ENCODE measurements at regions not wholly inside any gene's neighbourhood (a gene's known extent, or its start where the extent isn't known, plus 50 kb on each side); places are given as distances from the start of the nearest gene placed in this dataset.
"Not testable (repeated sequence)": the region's sequence is repeated elsewhere in the genome, so short reads cannot be mapped to it uniquely, and the experiment has no call there.

- 0% methylated on average over 3 of the region's 9 CpGs for WGBS, 2 experiments
Observed at GRCh38 chr2:89160306-89160705, 468.8 kb downstream of the RPIA start.

GRCh38 chr2:89161626-89162025 is 470.2 kb downstream of the RPIA start:
- H3K4me1 ChIP-seq (ENCODE audit: control insufficient read depth, insufficient read depth, low read length); H3K9me3 ChIP-seq (ENCODE audit: control insufficient read depth, low read length); H3K36me3 ChIP-seq (ENCODE audit: control insufficient read depth, insufficient read depth, low read length); H3K4me3 ChIP-seq (ENCODE audit: insufficient read depth, low read depth, low read length); H3K27ac ChIP-seq (ENCODE audit: insufficient read depth, low read depth, low read length, poor library complexity, severe bottlenecking); H3K27me3 ChIP-seq (ENCODE audit: control insufficient read depth, insufficient read depth, low read length, poor library complexity, severe bottlenecking): not testable (repeated sequence)
- WGBS, 2 experiments, result 29 to 68% methylated on average over 1 to 2 of the region's 2 CpGs

More at GRCh38 chr2:89160306-89160705, 468.8 kb downstream of the RPIA start:
- H3K36me3 ChIP-seq (ENCODE audit: control insufficient read depth, insufficient read depth, low read length); H3K27ac ChIP-seq (ENCODE audit: insufficient read depth, low read depth, low read length, poor library complexity, severe bottlenecking); H3K4me3 ChIP-seq (ENCODE audit: insufficient read depth, low read depth, low read length); H3K27me3 ChIP-seq (ENCODE audit: control insufficient read depth, insufficient read depth, low read length, poor library complexity, severe bottlenecking); H3K9me3 ChIP-seq (ENCODE audit: control insufficient read depth, low read length); H3K4me1 ChIP-seq (ENCODE audit: control insufficient read depth, insufficient read depth, low read length): not testable (repeated sequence)

GRCh38 chr2:89170506-89171173 is 479.2 kb downstream of the RPIA start:
- H3K27me3 ChIP-seq (ENCODE audit: control insufficient read depth, insufficient read depth, low read length, poor library complexity, severe bottlenecking); H3K27ac ChIP-seq (ENCODE audit: insufficient read depth, low read depth, low read length, poor library complexity, severe bottlenecking); H3K4me1 ChIP-seq (ENCODE audit: control insufficient read depth, insufficient read depth, low read length); H3K9me3 ChIP-seq (ENCODE audit: control insufficient read depth, low read length); H3K4me3 ChIP-seq (ENCODE audit: insufficient read depth, low read depth, low read length); H3K36me3 ChIP-seq (ENCODE audit: control insufficient read depth, insufficient read depth, low read length): not testable (repeated sequence)
- 87 to 91% methylated on average over 1 of the region's 4 CpGs for WGBS, 2 experiments

- not testable (repeated sequence) for H3K4me1 ChIP-seq (ENCODE audit: control insufficient read depth, insufficient read depth, low read length); H3K27me3 ChIP-seq (ENCODE audit: control insufficient read depth, insufficient read depth, low read length, poor library complexity, severe bottlenecking); H3K9me3 ChIP-seq (ENCODE audit: control insufficient read depth, low read length); H3K4me3 ChIP-seq (ENCODE audit: insufficient read depth, low read depth, low read length); H3K27ac ChIP-seq (ENCODE audit: insufficient read depth, low read depth, low read length, poor library complexity, severe bottlenecking); H3K36me3 ChIP-seq (ENCODE audit: control insufficient read depth, insufficient read depth, low read length)
- no CpG with 5 or more reads among the region's 1 CpG for WGBS, 2 experiments
Observed at GRCh38 chr2:89171174-89171519, 479.7 kb downstream of the RPIA start.

- H3K27ac ChIP-seq (ENCODE audit: insufficient read depth, low read depth, low read length, poor library complexity, severe bottlenecking); H3K4me3 ChIP-seq (ENCODE audit: insufficient read depth, low read depth, low read length); H3K9me3 ChIP-seq (ENCODE audit: control insufficient read depth, low read length); H3K36me3 ChIP-seq (ENCODE audit: control insufficient read depth, insufficient read depth, low read length); H3K27me3 ChIP-seq (ENCODE audit: control insufficient read depth, insufficient read depth, low read length, poor library complexity, severe bottlenecking); H3K4me1 ChIP-seq (ENCODE audit: control insufficient read depth, insufficient read depth, low read length): not testable (repeated sequence)
Observed at GRCh38 chr2:89177004-89177403, 485.5 kb downstream of the RPIA start.

- H3K27me3 ChIP-seq (ENCODE audit: control insufficient read depth, insufficient read depth, low read length, poor library complexity, severe bottlenecking); H3K4me3 ChIP-seq (ENCODE audit: insufficient read depth, low read depth, low read length); H3K4me1 ChIP-seq (ENCODE audit: control insufficient read depth, insufficient read depth, low read length); H3K9me3 ChIP-seq (ENCODE audit: control insufficient read depth, low read length); H3K36me3 ChIP-seq (ENCODE audit: control insufficient read depth, insufficient read depth, low read length); H3K27ac ChIP-seq (ENCODE audit: insufficient read depth, low read depth, low read length, poor library complexity, severe bottlenecking): not testable (repeated sequence)
- WGBS, 2 experiments, result 86 to 96% methylated on average over 3 of the region's 4 CpGs
Observed at GRCh38 chr2:89182221-89182620, 490.7 kb downstream of the RPIA start.

- not testable (repeated sequence) for H3K27me3 ChIP-seq (ENCODE audit: control insufficient read depth, insufficient read depth, low read length, poor library complexity, severe bottlenecking); H3K27ac ChIP-seq (ENCODE audit: insufficient read depth, low read depth, low read length, poor library complexity, severe bottlenecking); H3K9me3 ChIP-seq (ENCODE audit: control insufficient read depth, low read length); H3K4me3 ChIP-seq (ENCODE audit: insufficient read depth, low read depth, low read length); H3K4me1 ChIP-seq (ENCODE audit: control insufficient read depth, insufficient read depth, low read length); H3K36me3 ChIP-seq (ENCODE audit: control insufficient read depth, insufficient read depth, low read length)
- WGBS, 2 experiments, result 69% methylated on average over 1 of the region's 1 CpG; no CpG with 5 or more reads in 1 of the 2 experiments
Observed at GRCh38 chr2:89184746-89185145, 493.3 kb downstream of the RPIA start.

GRCh38 chr2:89195636-89196251 is 504.3 kb downstream of the RPIA start:
- WGBS, 2 experiments, result 97% methylated on average over 3 of the region's 4 CpGs
- not testable (repeated sequence) for H3K4me1 ChIP-seq (ENCODE audit: control insufficient read depth, insufficient read depth, low read length); H3K9me3 ChIP-seq (ENCODE audit: control insufficient read depth, low read length); H3K27me3 ChIP-seq (ENCODE audit: control insufficient read depth, insufficient read depth, low read length, poor library complexity, severe bottlenecking); H3K27ac ChIP-seq (ENCODE audit: insufficient read depth, low read depth, low read length, poor library complexity, severe bottlenecking); H3K36me3 ChIP-seq (ENCODE audit: control insufficient read depth, insufficient read depth, low read length); H3K4me3 ChIP-seq (ENCODE audit: insufficient read depth, low read depth, low read length)

- not testable (repeated sequence) for H3K27ac ChIP-seq (ENCODE audit: insufficient read depth, low read depth, low read length, poor library complexity, severe bottlenecking); H3K9me3 ChIP-seq (ENCODE audit: control insufficient read depth, low read length); H3K4me1 ChIP-seq (ENCODE audit: control insufficient read depth, insufficient read depth, low read length); H3K27me3 ChIP-seq (ENCODE audit: control insufficient read depth, insufficient read depth, low read length, poor library complexity, severe bottlenecking); H3K4me3 ChIP-seq (ENCODE audit: insufficient read depth, low read depth, low read length); H3K36me3 ChIP-seq (ENCODE audit: control insufficient read depth, insufficient read depth, low read length)
- WGBS, 2 experiments, result no CpG with 5 or more reads among the region's 3 CpGs
Observed at GRCh38 chr2:89196719-89197118, 505.2 kb downstream of the RPIA start.

- not testable (repeated sequence) for H3K27ac ChIP-seq (ENCODE audit: insufficient read depth, low read depth, low read length, poor library complexity, severe bottlenecking); H3K4me3 ChIP-seq (ENCODE audit: insufficient read depth, low read depth, low read length); H3K9me3 ChIP-seq (ENCODE audit: control insufficient read depth, low read length); H3K27me3 ChIP-seq (ENCODE audit: control insufficient read depth, insufficient read depth, low read length, poor library complexity, severe bottlenecking); H3K4me1 ChIP-seq (ENCODE audit: control insufficient read depth, insufficient read depth, low read length); H3K36me3 ChIP-seq (ENCODE audit: control insufficient read depth, insufficient read depth, low read length)
- 84 to 85% methylated on average over 5 of the region's 7 CpGs for WGBS, 2 experiments
Observed at GRCh38 chr2:89198026-89198425, 506.6 kb downstream of the RPIA start.

Data from ectodermal cell (in vitro differentiated cells).